PC-9 (cell line): ENCODE measurements at regions not wholly inside any gene's neighbourhood (a gene's known extent, or its start where the extent isn't known, plus 50 kb on each side); places are given as distances from the start of the nearest gene placed in this dataset.

ENCODE experiments used
- BruUV-seq: library from RNA; stranded (reverse); fragments of 400-500 nt; replicated peaks from 2 replicates; lab custom pipeline; 2021; lab: Mats Ljungman, UMichigan
- CTCF ChIA-PET: fragments of 300-600 bp; sonication (Branson Sonifier 250); formaldehyde crosslinking; loops from one replicate; lab custom pipeline; 2022; ENCODE audit warnings: antibody characterized with exemption; lab: Charles Lee
- POLR2A ChIA-PET: fragments of 300-600 bp; sonication (Branson Sonifier 250); formaldehyde crosslinking; loops from one replicate; lab custom pipeline; 2022; ENCODE audit warnings: antibody characterized with exemption; ENCODE audit not compliant: unreplicated experiment; lab: Charles Lee
- DNase-seq, 2 experiments: peaks; one replicate each; pipeline versions ENCODE4 v3.0.0 to v3.0.0-alpha.2; 2015 to 2022; ENCODE audit warnings: mixed read lengths in 1 of 2
- H2AFZ ChIP-seq: fragments of 200-600 bp; sonication (generic); 2 replicates; pipeline ENCODE4 v1.8.1; 2017; ENCODE audit warnings: antibody characterized with exemption
- H3F3A ChIP-seq: fragments of 200-600 bp; sonication (generic); 2 replicates; pipeline ENCODE4 v1.8.1; 2017; ENCODE audit warnings: antibody characterized with exemption, mild to moderate bottlenecking, low read depth; ENCODE audit not compliant: insufficient read depth
- H3K27ac ChIP-seq: fragments of 200-600 bp; sonication (generic); 2 replicates; pipeline ENCODE4 v1.6.1; 2016; ENCODE audit warnings: mixed run types
- H3K27me3 ChIP-seq: fragments of 200-600 bp; sonication (generic); 2 replicates; pipeline ENCODE4 v1.6.1; 2016; ENCODE audit warnings: low read depth, mixed run types; ENCODE audit not compliant: insufficient read depth
- H3K36me3 ChIP-seq: fragments of 200-600 bp; sonication (generic); 2 replicates; pipeline ENCODE4 v1.6.1; 2016; ENCODE audit warnings: low read depth, mixed run types
- H3K4me1 ChIP-seq: fragments of 200-600 bp; sonication (generic); replicated peaks from 2 replicates; pipeline ENCODE4 v1.6.1; 2016; ENCODE audit warnings: mixed run types; ENCODE audit not compliant: insufficient read depth
- H3K4me2 ChIP-seq: fragments of 200-600 bp; sonication (generic); 2 replicates; pipeline ENCODE4 v1.6.1; 2017; ENCODE audit warnings: mixed run types
- H3K4me3 ChIP-seq: fragments of 200-600 bp; sonication (generic); 2 replicates; pipeline ENCODE4 v1.6.1; 2016; ENCODE audit warnings: mixed run types
- H3K79me2 ChIP-seq: fragments of 200-600 bp; sonication (generic); 2 replicates; pipeline ENCODE4 v1.6.1; 2017; ENCODE audit warnings: low read depth, mixed run types
- H3K9me2 ChIP-seq: fragments of 200-600 bp; sonication (generic); 2 replicates; pipeline ENCODE4 v1.8.1; 2017; ENCODE audit warnings: mild to moderate bottlenecking; ENCODE audit not compliant: insufficient read depth
- H3K9me3 ChIP-seq: fragments of 200-600 bp; sonication (generic); 2 replicates; pipeline ENCODE4 v1.8.1; 2016; ENCODE audit warnings: low read depth; ENCODE audit not compliant: insufficient read depth
- H4K20me1 ChIP-seq: fragments of 200-600 bp; sonication (generic); 2 replicates; pipeline ENCODE4 v1.8.1; 2017; ENCODE audit not compliant: insufficient read depth
- EZH2 ChIP-seq: fragments of 200-600 bp; sonication (generic); IDR thresholded peaks from 2 replicates; pipeline ENCODE4 v1.8.0; 2017; ENCODE audit warnings: antibody characterized with exemption, low read depth
- intact Hi-C: fragments of 100-400 bp; cut with micrococcal nuclease; formaldehyde crosslinking; loops from one replicate; pipeline ENCODE4 v1.10.0; 2022; ENCODE audit not compliant: unreplicated experiment
- TF ChIP-seq, protein P1 (sequence below): fragments of 200-600 bp; sonication (generic); conservative IDR thresholded peaks from 2 replicates; pipeline ENCODE4 v1.6.1; 2017; ENCODE audit warnings: mixed run types, antibody characterized with exemption, mild to moderate bottlenecking, moderate library complexity

DNA sequence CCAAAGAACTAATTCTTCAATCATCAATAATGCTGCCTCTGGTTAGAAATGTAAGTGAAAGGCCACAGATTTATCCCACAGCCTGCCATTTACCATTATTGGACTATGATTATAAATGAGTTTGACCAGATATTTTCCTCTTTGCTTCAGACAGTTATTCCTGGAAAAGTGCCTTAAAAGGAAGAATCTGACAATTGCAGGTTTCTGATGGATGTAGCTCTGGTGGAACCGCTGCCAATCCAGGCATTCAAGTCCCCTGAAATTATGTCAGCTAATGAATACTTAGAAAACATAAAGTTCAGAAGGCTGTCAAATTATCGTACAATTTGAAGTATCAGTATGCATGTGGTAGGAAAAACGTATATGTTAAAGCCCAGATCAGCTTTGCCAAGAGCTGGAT, 78.2 kb upstream of the NR4A3 start:
- Histone ChIP-seq H3K4me1 (no peaks in the 10 kb centered on the region), H4K20me1 (no peaks in the 10 kb centered on the region), H3K27ac (no peak overlapping the region), H3K4me3 (no peak overlapping the region), H3K36me3 (no peaks in the 10 kb centered on the region), H3K4me2 (no peak overlapping the region), H3K9me2 (no peaks in the 10 kb centered on the region), H2AFZ (no peak overlapping the region), H3K27me3 (no peaks in the 10 kb centered on the region), H3K9me3 (no peaks in the 10 kb centered on the region; the same call in 1 of the 2 replicates), H3K79me2 (no peaks in the 10 kb centered on the region), H3F3A (no peaks in the 10 kb centered on the region)
- CTCF ChIA-PET: no interaction called here
- BruUV-seq: no TSS peak
- DNase-seq: no peak
- intact Hi-C loops: no loop called here
- POLR2A ChIA-PET: no interaction called here
- TF ChIP-seq EZH2: no peak
- TF ChIP-seq, protein P1, sequence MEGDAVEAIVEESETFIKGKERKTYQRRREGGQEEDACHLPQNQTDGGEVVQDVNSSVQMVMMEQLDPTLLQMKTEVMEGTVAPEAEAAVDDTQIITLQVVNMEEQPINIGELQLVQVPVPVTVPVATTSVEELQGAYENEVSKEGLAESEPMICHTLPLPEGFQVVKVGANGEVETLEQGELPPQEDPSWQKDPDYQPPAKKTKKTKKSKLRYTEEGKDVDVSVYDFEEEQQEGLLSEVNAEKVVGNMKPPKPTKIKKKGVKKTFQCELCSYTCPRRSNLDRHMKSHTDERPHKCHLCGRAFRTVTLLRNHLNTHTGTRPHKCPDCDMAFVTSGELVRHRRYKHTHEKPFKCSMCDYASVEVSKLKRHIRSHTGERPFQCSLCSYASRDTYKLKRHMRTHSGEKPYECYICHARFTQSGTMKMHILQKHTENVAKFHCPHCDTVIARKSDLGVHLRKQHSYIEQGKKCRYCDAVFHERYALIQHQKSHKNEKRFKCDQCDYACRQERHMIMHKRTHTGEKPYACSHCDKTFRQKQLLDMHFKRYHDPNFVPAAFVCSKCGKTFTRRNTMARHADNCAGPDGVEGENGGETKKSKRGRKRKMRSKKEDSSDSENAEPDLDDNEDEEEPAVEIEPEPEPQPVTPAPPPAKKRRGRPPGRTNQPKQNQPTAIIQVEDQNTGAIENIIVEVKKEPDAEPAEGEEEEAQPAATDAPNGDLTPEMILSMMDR: no peak

- Histone ChIP-seq H3K36me3 (no peaks in the 10 kb centered on the region), H3K4me3 (no peak overlapping the region), H3F3A (no peaks in the 10 kb centered on the region), H3K27me3 (no peaks in the 10 kb centered on the region), H4K20me1 (no peaks in the 10 kb centered on the region), H3K27ac (no peak overlapping the region), H3K4me1 (peaks cover under 1% of the 10 kb centered on the region; the same call in 1 of the 2 replicates), H3K9me2 (no peaks in the 10 kb centered on the region), H2AFZ (no peak overlapping the region), H3K79me2 (no peaks in the 10 kb centered on the region), H3K4me2 (no peak overlapping the region), H3K9me3 (no peaks in the 10 kb centered on the region; the same call in 1 of the 2 replicates)
- ChIA-PET CTCF (no interaction called here), POLR2A (no interaction called here)
- intact Hi-C loops: no loop called here
- DNase-seq: no peak
- no TSS peak for BruUV-seq
- no peak for TF ChIP-seq EZH2
- TF ChIP-seq, protein P1: no peak
Measured at GRCh38 chr9:99744132-99744531, 77.6 kb upstream of the NR4A3 start.

- BruUV-seq: no TSS peak
- Histone ChIP-seq H3K27me3 (no peaks in the 10 kb centered on the region), H3K79me2 (no peaks in the 10 kb centered on the region), H3K27ac (no peak overlapping the region), H3K4me1 (peaks cover 5% of the 10 kb centered on the region; the same call in 1 of the 2 replicates), H3K9me3 (no peaks in the 10 kb centered on the region; the same call in 1 of the 2 replicates), H3K4me3 (no peak overlapping the region), H4K20me1 (no peaks in the 10 kb centered on the region), H3K4me2 (no peak overlapping the region), H3K9me2 (no peaks in the 10 kb centered on the region), H2AFZ (no peak overlapping the region), H3F3A (no peaks in the 10 kb centered on the region), H3K36me3 (no peaks in the 10 kb centered on the region)
- intact Hi-C loops: no loop called here
- ChIA-PET POLR2A (no interaction called here), CTCF (no interaction called here)
- TF ChIP-seq EZH2: no peak
- TF ChIP-seq, protein P1: no peak
- DNase-seq: no peak
Measured at GRCh38 chr9:99745085-99745484, 76.6 kb upstream of the NR4A3 start.
